GM12872 (cell line): ENCODE measurements at regions not wholly inside any gene's neighbourhood (a gene's known extent, or its start where the extent isn't known, plus 50 kb on each side); places are given as distances from the start of the nearest gene placed in this dataset.

Experiments
- CTCF ChIP-seq: IDR thresholded peaks from 3 replicates; pipeline ENCODE4 v1.5.1; 2011; ENCODE audit warnings: low read depth, mild to moderate bottlenecking, low read length, moderate library complexity; ENCODE audit not compliant: insufficient read depth

GRCh38 chr15:72920551-72920950 lies 131.7 kb upstream of the NEO1 start:
- TF ChIP-seq CTCF: no peak

GRCh38 chr15:72919936-72920465 lies 132.3 kb upstream of the NEO1 start:
- TF ChIP-seq CTCF: no peak

GRCh38 chr15:72916897-72917296 lies 133.3 kb upstream of the ADPGK start:
- TF ChIP-seq CTCF: no peak

GRCh38 chr15:72916378-72916777 lies 132.8 kb upstream of the ADPGK start:
- TF ChIP-seq CTCF: no peak

- no peak for TF ChIP-seq CTCF
Measured at GRCh38 chr15:72915843-72916242, 132.3 kb upstream of the ADPGK start.

- no peak for TF ChIP-seq CTCF
Measured at GRCh38 chr15:72912996-72913395, 129.4 kb upstream of the ADPGK start.

GRCh38 chr15:72912121-72912520 lies 128.6 kb upstream of the ADPGK start:
- no peak for TF ChIP-seq CTCF
